GM21526 (cell line): ENCODE measurements at regions not wholly inside any gene's neighbourhood (a gene's known extent, or its start where the extent isn't known, plus 50 kb on each side); places are given as distances from the start of the nearest gene placed in this dataset.

Source experiments
- ATAC-seq: cut with Tn5 transposase; IDR thresholded peaks from one replicate; pipeline ENCODE4 v1.9.1; 2021; ENCODE audit warnings: moderate library complexity; ENCODE audit not compliant: unreplicated experiment, low FRiP score

GRCh38 chr19:28898249-28898648 is 314.7 kb downstream of the UQCRFS1 start:
- no peak for ATAC-seq

DNA sequence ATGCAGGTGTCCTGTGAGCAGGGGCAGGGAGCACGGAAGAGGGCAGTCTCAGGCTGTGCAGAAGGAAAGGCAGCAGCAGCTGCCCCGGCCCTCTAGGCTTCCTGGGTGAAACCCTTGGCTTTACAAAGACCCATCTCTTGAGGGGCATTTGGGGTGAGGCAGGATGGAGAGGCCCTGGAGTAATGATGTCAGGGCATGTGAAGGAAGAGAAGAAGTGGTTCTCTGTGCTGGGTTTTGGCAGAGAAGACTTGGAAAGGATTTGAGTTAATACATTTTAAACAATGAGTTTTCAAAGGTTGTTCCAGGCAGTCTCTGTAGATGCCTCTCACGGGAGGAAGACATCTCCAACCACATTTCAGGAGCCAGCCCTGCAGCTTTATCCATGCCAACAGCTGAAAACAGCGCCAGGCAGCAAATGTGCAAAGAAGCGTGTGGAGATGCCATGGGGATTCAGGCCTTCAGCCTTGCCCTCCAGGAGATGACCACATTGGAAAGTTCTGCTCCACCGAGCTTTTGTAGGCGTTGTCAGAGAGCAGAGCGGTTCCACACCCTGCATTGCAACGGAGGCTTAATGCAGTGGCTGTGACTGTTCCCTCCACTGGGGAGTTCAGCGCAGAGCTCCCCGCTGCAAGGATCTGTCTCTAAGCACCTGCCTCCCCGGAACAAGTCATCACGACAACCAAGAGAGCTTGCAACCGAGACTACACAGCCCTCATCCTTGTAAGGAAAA is 322.8 kb downstream of the UQCRFS1 start:
- ATAC-seq = no peak

GRCh38 chr19:28887920-28888618 is 324.9 kb downstream of the UQCRFS1 start:
- no peak for ATAC-seq

DNA sequence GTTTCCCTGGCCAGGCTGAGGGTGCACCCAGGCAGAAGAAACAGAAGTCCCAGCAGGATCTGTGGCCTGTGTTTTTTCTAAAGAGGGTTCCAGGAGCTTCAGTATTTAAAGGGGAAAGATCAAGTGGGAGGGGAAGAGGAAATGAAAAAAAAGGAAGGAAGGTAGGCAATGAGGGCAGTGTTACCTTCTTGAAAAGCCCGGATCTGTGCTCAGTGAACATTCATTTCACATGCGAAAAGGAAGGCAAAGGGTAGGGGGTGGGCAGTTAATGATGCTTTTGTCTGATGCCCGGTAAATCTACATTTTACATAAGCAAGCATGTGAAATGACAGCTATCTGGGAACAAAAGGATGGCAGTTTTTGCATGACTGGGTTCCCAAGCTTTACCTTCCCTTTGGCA is 326.2 kb downstream of the UQCRFS1 start:
- ATAC-seq = no peak

- ATAC-seq = no peak
Observed at GRCh38 chr19:28885965-28886364, 327.0 kb downstream of the UQCRFS1 start.

GRCh38 chr19:28884786-28885476 is 328.0 kb downstream of the UQCRFS1 start:
- ATAC-seq = no peak

- ATAC-seq = no peak
Observed at GRCh38 chr19:28883241-28883693, 329.7 kb downstream of the UQCRFS1 start.

- no peak for ATAC-seq
Observed at GRCh38 chr19:28882818-28883217, 330.1 kb downstream of the UQCRFS1 start.

- no peak for ATAC-seq
Observed at GRCh38 chr19:28881616-28882015, 331.3 kb downstream of the UQCRFS1 start.

GRCh38 chr19:28880735-28881401 is 332.1 kb downstream of the UQCRFS1 start:
- no peak for ATAC-seq

DNA sequence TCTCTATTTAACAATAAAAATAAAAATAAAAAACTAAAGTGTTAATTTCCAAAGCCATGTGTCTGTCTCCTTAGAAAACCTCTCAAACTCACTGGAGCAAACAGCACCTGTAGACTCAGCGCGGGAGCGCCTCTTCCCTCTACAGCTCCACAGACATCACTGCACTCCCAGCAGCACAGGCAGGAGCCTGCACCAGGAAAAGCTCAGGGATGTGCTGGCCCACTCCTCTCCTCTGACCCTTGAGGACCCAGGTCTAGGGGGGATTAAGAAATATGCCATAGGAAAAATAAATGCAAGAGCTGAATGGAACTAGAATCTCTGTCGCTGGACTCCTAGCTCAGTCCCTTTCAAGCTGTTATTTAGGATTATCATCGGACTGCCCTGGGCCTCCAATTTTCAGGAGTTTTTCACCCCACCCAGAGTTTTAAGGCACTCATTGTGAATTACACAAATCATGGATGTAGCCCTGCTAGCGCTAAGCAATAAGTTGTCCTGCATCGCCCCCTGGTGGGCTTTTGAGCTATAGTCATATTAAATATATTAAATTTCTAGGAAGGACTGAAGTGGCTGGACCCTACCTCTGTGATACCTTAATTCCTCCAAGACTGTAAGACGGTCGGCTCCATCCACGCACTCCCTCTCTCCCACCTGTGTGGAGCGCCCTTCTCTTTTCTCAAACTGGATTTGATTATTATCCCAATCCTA is 333.9 kb downstream of the UQCRFS1 start:
- ATAC-seq = no peak

DNA sequence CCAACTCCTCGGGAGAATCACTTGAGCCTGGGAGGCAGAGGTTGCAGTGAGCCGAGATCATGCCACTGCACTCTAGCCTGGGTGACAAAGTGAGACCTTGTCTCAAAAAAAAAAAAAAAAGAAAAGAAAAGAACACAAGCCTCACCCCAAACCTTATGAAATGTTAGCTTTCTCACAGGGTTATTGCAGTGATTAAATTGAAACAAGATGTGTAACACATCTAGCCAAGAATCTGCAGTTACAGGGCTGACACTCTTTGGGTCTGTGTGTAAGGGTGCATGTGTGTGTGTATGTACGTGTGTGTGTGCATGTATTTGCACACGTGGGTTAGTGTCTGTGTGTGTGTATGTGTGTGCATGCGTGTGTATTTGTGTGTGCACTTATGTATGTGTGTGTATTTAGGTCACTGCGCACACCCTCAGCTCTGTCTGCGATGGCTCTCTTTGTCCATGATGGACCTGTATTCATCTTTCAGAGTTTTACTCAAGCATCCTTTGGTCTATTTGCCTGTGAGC is 336.3 kb downstream of the UQCRFS1 start:
- no peak for ATAC-seq

- ATAC-seq = no peak
Observed at GRCh38 chr19:28874742-28875141, 338.2 kb downstream of the UQCRFS1 start.

DNA sequence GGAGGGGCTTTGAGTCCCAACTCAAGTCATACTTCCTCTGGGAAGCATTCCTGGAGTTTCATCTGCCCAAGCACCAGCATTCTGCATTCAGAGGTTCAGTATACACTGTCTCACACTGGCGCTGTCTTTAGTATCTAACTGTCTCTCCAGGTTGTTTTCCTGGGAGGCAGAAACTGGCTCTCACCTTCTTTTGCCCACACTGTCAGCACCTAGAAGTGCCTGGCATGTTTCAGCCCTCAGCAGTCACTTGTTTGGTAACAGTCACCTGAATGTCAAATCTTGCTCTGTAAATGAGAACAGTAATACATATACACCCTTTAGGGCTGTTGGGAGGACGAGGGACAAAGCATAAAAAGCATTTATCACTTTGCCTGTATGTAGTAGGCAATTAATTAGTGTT is 339.6 kb downstream of the UQCRFS1 start:
- ATAC-seq = no peak

GRCh38 chr19:28871099-28871725 is 341.7 kb downstream of the UQCRFS1 start:
- ATAC-seq = no peak

DNA sequence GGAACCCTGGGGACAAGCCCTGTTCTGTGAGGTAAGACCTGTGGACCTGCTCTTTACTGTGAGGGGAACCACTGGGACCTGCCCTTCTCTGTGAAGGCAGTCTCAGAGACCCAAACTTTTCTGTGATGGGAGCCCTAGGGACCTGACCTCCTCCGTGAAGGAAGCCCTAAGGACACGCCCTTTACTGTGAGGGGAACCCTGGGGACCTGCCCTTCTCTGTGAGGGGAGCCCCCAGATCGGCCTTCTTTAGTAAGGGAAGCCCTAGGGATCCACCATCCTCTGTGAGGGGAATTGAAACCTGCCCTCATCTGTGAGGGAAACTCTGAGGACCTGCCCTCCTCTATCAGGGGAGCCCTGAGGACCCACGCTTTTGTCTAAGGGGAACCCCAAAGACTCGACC is 343.5 kb downstream of the UQCRFS1 start:
- no peak for ATAC-seq

GRCh38 chr19:28868836-28869235 is 344.1 kb downstream of the UQCRFS1 start:
- no peak for ATAC-seq

DNA sequence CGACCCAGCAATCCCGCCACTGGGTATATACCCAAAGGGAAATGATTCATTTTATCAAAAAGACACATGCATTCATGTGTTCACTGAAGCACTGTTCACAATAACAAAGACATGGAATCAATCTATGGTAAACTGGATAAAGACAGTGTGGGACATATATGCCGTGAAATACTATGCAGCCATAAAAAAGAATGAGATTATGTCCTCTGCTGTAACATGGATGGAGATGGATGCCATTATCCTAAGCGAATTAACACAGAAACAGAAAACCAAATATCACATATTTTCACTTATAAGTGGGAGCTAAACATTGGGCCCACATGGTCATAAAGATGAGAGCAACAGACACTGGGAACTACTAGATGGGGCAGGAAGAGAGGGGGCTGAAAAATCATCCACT is 345.0 kb downstream of the UQCRFS1 start:
- no peak for ATAC-seq

DNA sequence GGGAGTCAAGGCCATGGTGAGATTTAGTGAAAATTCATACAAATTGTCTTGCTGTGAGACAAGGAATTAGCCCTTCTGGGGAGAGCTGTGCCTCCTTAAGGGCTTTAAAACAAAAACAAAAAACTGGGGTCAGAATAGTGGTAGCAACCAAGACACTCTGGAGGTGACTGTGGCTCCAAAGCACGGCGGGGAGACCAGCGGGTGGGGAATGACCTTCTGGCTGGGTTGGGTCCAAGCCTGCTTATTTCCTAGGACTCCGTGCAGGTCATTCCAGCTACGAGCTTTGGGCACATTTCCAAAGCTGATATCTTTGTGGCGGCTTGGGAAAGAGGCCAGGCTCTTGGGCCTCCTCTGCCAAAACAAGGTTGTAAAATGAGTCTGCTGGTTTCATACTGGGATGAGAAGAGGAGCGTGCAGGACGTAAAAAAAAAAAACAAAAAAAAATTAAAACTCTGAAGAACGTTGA is 348.3 kb downstream of the UQCRFS1 start:
- ATAC-seq = no peak
